PC-3 (cell line): ENCODE measurements at regions not wholly inside any gene's neighbourhood (a gene's known extent, or its start where the extent isn't known, plus 50 kb on each side); places are given as distances from the start of the nearest gene placed in this dataset.
A peak's percentile ranks its signal among the peaks of the same experiment; 100 is the strongest.

Source experiments
- ATAC-seq: fragments of 200-7000 bp; cut with Tn5 transposase; 2 replicates; pipeline ENCODE4 v1.9.1; 2020; ENCODE audit warnings: mild to moderate bottlenecking, moderate library complexity
- BruUV-seq: library from RNA; stranded (reverse); fragments of 400-500 nt; replicated peaks from 2 replicates; lab custom pipeline; 2021; lab: Mats Ljungman, UMichigan
- CTCF ChIA-PET: fragments of 300-600 bp; sonication (Branson Sonifier 250); formaldehyde crosslinking; loops from one replicate; lab custom pipeline; 2022; ENCODE audit warnings: antibody characterized with exemption; lab: Charles Lee
- POLR2A ChIA-PET: fragments of 300-600 bp; sonication (Branson Sonifier 250); formaldehyde crosslinking; loops from one replicate; lab custom pipeline; 2022; ENCODE audit warnings: antibody characterized with exemption; ENCODE audit not compliant: unreplicated experiment; lab: Charles Lee
- DNase-seq: peaks from one replicate; pipeline ENCODE4 v3.0.0-alpha.2; 2015
- H2AFZ ChIP-seq: fragments of 300-600 bp; sonication (generic); 2 replicates; pipeline ENCODE4 v1.6.0; 2016; ENCODE audit warnings: antibody characterized with exemption, low read length
- H3F3A ChIP-seq: fragments of 300-600 bp; sonication (generic); one replicate; pipeline ENCODE4 v1.6.0; 2017; ENCODE audit warnings: antibody characterized with exemption, low read length, control low read depth, mild to moderate bottlenecking; ENCODE audit not compliant: unreplicated experiment
- H3K27ac ChIP-seq: fragments of 300-600 bp; sonication (generic); 2 replicates; pipeline ENCODE4 v1.5.1; 2016; ENCODE audit warnings: mild to moderate bottlenecking, low read length
- H3K27me3 ChIP-seq: fragments of 300-600 bp; sonication (generic); 2 replicates; pipeline ENCODE4 v1.6.1; 2016; ENCODE audit warnings: low read length, mixed read lengths
- H3K36me3 ChIP-seq: fragments of 300-600 bp; sonication (generic); 2 replicates; pipeline ENCODE4 v1.6.1; 2016; ENCODE audit warnings: low read depth, mixed run types, low read length, mixed read lengths
- H3K4me1 ChIP-seq: fragments of 300-600 bp; sonication (generic); 2 replicates; pipeline ENCODE4 v1.5.1; 2016; ENCODE audit warnings: low read length; ENCODE audit not compliant: insufficient read depth
- H3K4me2 ChIP-seq: fragments of 300-600 bp; sonication (generic); 2 replicates; pipeline ENCODE4 v1.6.0; 2016; ENCODE audit warnings: low read length
- H3K4me3 ChIP-seq: fragments of 300-600 bp; sonication (generic); 2 replicates; pipeline ENCODE4 v1.5.1; 2016; ENCODE audit warnings: mild to moderate bottlenecking, low read length, mixed read lengths
- H3K79me2 ChIP-seq: fragments of 300-600 bp; sonication (generic); 2 replicates; pipeline ENCODE4 v1.6.1; 2017; ENCODE audit warnings: low read length, mixed read lengths
- H3K9ac ChIP-seq: fragments of 300-600 bp; sonication (generic); 2 replicates; pipeline ENCODE4 v1.6.0; 2016; ENCODE audit warnings: mild to moderate bottlenecking, low read length
- H3K9me2 ChIP-seq: fragments of 300-600 bp; sonication (generic); replicated peaks from 2 replicates; pipeline ENCODE4 v1.6.1; 2016; ENCODE audit warnings: mixed run types, low read length, mixed read lengths
- H3K9me3 ChIP-seq: fragments of 300-600 bp; sonication (generic); 2 replicates; pipeline ENCODE4 v1.6.1; 2016; ENCODE audit warnings: low read length, mixed read lengths
- H4K20me1 ChIP-seq: fragments of 300-600 bp; sonication (generic); 2 replicates; pipeline ENCODE4 v1.6.1; 2016; ENCODE audit warnings: low read length, mixed read lengths
- CTCF ChIP-seq: fragments of 300-600 bp; sonication (generic); conservative IDR thresholded peaks from 2 replicates; pipeline ENCODE4 v1.5.1; 2017; ENCODE audit warnings: antibody characterized with exemption, low read depth, mild to moderate bottlenecking, low read length
- EZH2 ChIP-seq: fragments of 300-600 bp; sonication (generic); IDR thresholded peaks from one replicate; pipeline ENCODE4 v1.6.1; 2017; ENCODE audit warnings: antibody characterized with exemption, mild to moderate bottlenecking, low read length; ENCODE audit not compliant: unreplicated experiment
- EZH2phosphoT487 ChIP-seq: fragments of 300-600 bp; sonication (generic); IDR thresholded peaks from 2 replicates; pipeline ENCODE4 v1.6.1; 2018; ENCODE audit warnings: mild to moderate bottlenecking, antibody characterized with exemption, low read length, borderline replicate concordance
- intact Hi-C: fragments of 100-400 bp; cut with micrococcal nuclease; formaldehyde crosslinking; loops from 2 replicates; pipeline ENCODE4 v1.9.0; 2023

- H3K27me3 ChIP-seq = no peaks in the 10 kb centered on the region; the same call in 1 of the 2 replicates
- CTCF ChIA-PET = interaction anchor here (0.6 to 1.1 kb wide), 2 partner anchors 259 to 320 kb away, joined by 3 read pairs; no protein-coding TSS in a partner anchor
- no peaks in the 10 kb centered on the region for H3F3A ChIP-seq
- POLR2A ChIA-PET = no interaction called here
- no peaks in the 10 kb centered on the region for H3K9me2 ChIP-seq
- intact Hi-C loops = no loop called here
- H3K4me1 ChIP-seq = no peaks in the 10 kb centered on the region
- no peaks in the 10 kb centered on the region for H4K20me1 ChIP-seq
- ATAC-seq (peak; percentile 38; the same call in 1 of the 2 replicates), DNase-seq (peak; percentile 21)
- H3K9ac ChIP-seq = no peak overlapping the region
- TF ChIP-seq EZH2 (no peak), EZH2phosphoT487 (no peak), CTCF (peak; percentile 51)
- no peaks in the 10 kb centered on the region for H3K79me2 ChIP-seq
- H2AFZ ChIP-seq = no peak overlapping the region
- H3K36me3 ChIP-seq = no peaks in the 10 kb centered on the region
- H3K27ac ChIP-seq = no peak overlapping the region
- H3K9me3 ChIP-seq = no peaks in the 10 kb centered on the region
- BruUV-seq = no TSS peak
- no peak overlapping the region for H3K4me3 ChIP-seq
- H3K4me2 ChIP-seq = no peak overlapping the region
These were observed 399.9 kb downstream of the FOXG1 start for GRCh38 chr14:29166507-29166906.

- Histone ChIP-seq H4K20me1 (no peaks in the 10 kb centered on the region), H3F3A (no peaks in the 10 kb centered on the region), H2AFZ (no peak overlapping the region), H3K4me3 (no peak overlapping the region), H3K9ac (no peak overlapping the region), H3K79me2 (no peaks in the 10 kb centered on the region), H3K36me3 (no peaks in the 10 kb centered on the region), H3K27me3 (no peaks in the 10 kb centered on the region; the same call in 1 of the 2 replicates), H3K27ac (no peak overlapping the region), H3K4me2 (no peak overlapping the region), H3K9me3 (no peaks in the 10 kb centered on the region), H3K4me1 (no peaks in the 10 kb centered on the region), H3K9me2 (no peaks in the 10 kb centered on the region)
- ChIA-PET CTCF (no interaction called here), POLR2A (no interaction called here)
- TF ChIP-seq EZH2phosphoT487 (no peak), EZH2 (no peak), CTCF (no peak; the same call in 1 of the 2 replicates)
- BruUV-seq = no TSS peak
- intact Hi-C loops = no loop called here
- DNase-seq = no peak
- ATAC-seq = no peak; the same call in 1 of the 2 replicates
These were observed 401.6 kb downstream of the FOXG1 start for GRCh38 chr14:29168149-29168548.

GRCh38 chr14:29169408-29169807 is 402.8 kb downstream of the FOXG1 start:
- CTCF ChIA-PET = no interaction called here
- Histone ChIP-seq H3K9me2 (no peaks in the 10 kb centered on the region), H3K4me2 (no peak overlapping the region), H3K27ac (no peak overlapping the region), H3F3A (no peaks in the 10 kb centered on the region), H2AFZ (no peak overlapping the region), H3K9me3 (no peaks in the 10 kb centered on the region), H3K9ac (no peak overlapping the region), H3K27me3 (no peaks in the 10 kb centered on the region; the same call in 1 of the 2 replicates), H3K4me1 (no peaks in the 10 kb centered on the region), H3K4me3 (no peak overlapping the region), H3K79me2 (no peaks in the 10 kb centered on the region), H4K20me1 (no peaks in the 10 kb centered on the region), H3K36me3 (no peaks in the 10 kb centered on the region)
- TF ChIP-seq EZH2 = no peak
- no peak for TF ChIP-seq CTCF
- TF ChIP-seq EZH2phosphoT487 = no peak
- no TSS peak for BruUV-seq
- DNase-seq = no peak
- ATAC-seq = no peak
- intact Hi-C loops = no loop called here
- POLR2A ChIA-PET = no interaction called here
